Common myeloid progenitor, CD34-positive (primary cell): ENCODE measurements at regions not wholly inside any gene's neighbourhood (a gene's known extent, or its start where the extent isn't known, plus 50 kb on each side); places are given as distances from the start of the nearest gene placed in this dataset.

Experiments used
- CTCF ChIA-PET: fragments of 350-600 bp; sonication (Branson Sonifier 250); formaldehyde crosslinking; loops from one replicate; lab custom pipeline; 2021; ENCODE audit warnings: antibody characterized with exemption; lab: Charles Lee
- POLR2A ChIA-PET: fragments of 350-600 bp; sonication (Branson Sonifier 250); formaldehyde crosslinking; loops from one replicate; lab custom pipeline; 2021; ENCODE audit warnings: antibody characterized with exemption; lab: Charles Lee
- DNase-seq, 3 donors: peaks; one replicate each; pipeline versions ENCODE4 v3.0.0 to v3.0.0-alpha.2; 2013
- H3K27ac ChIP-seq, 2 experiments: 1 replicate in 1 of 2; 2 replicates in 1 of 2; pipeline ENCODE4 v1.7.0; 2013; ENCODE audit warnings: inconsistent platforms in 2 of 2, low read length in 2 of 2, mild to moderate bottlenecking in 2 of 2, low read depth in 1 of 2, moderate library complexity in 1 of 2; ENCODE audit not compliant: severe bottlenecking in 2 of 2, insufficient read depth in 1 of 2, poor library complexity in 1 of 2
- H3K27me3 ChIP-seq, 5 experiments: replicated peaks in 2 of 5; 1 replicate in 3 of 5; 2 replicates in 2 of 5; pipeline versions ENCODE4 v1.6.1 to v1.7.0; 2013; ENCODE audit warnings: low read length in 4 of 5, mild to moderate bottlenecking in 2 of 5, moderate library complexity in 2 of 5, inconsistent platforms in 1 of 5; ENCODE audit not compliant: insufficient read depth in 5 of 5, control insufficient read depth in 4 of 5
- H3K36me3 ChIP-seq, 4 experiments: 1 replicate in 2 of 4; 2 replicates in 2 of 4; pipeline versions ENCODE4 v1.6.1 to v1.7.0; 2013; ENCODE audit warnings: low read length in 3 of 4, control low read depth in 1 of 4, mild to moderate bottlenecking in 1 of 4; ENCODE audit not compliant: control insufficient read depth in 4 of 4, insufficient read depth in 4 of 4
- H3K4me1 ChIP-seq, 4 experiments: 1 replicate in 3 of 4; 2 replicates in 1 of 4; pipeline versions ENCODE4 v1.6.1 to v1.7.1; 2013; ENCODE audit warnings: low read length in 3 of 4, mild to moderate bottlenecking in 3 of 4, control low read depth in 1 of 4, inconsistent platforms in 1 of 4, moderate library complexity in 1 of 4; ENCODE audit not compliant: control insufficient read depth in 4 of 4, insufficient read depth in 4 of 4; ENCODE audit errors: control extremely low read depth in 1 of 4
- H3K4me3 ChIP-seq, 7 experiments: 1 replicate in 4 of 7; 2 replicates in 3 of 7; pipeline versions ENCODE4 v1.5.1 to v1.7.0; 2013; ENCODE audit warnings: mild to moderate bottlenecking in 7 of 7, low read length in 6 of 7, moderate library complexity in 6 of 7, inconsistent platforms in 2 of 7, low read depth in 2 of 7, control low read depth in 1 of 7; ENCODE audit not compliant: insufficient read depth in 4 of 7, control insufficient read depth in 1 of 7; ENCODE audit errors: extremely low read depth in 1 of 7
- H3K9me3 ChIP-seq, 5 experiments: 1 replicate in 4 of 5; 2 replicates in 1 of 5; pipeline versions ENCODE4 v1.6.1 to v1.7.1; 2013; ENCODE audit warnings: low read length in 4 of 5, mild to moderate bottlenecking in 2 of 5, inconsistent platforms in 1 of 5, low read depth in 1 of 5, moderate library complexity in 1 of 5; ENCODE audit not compliant: control insufficient read depth in 4 of 5, insufficient read depth in 2 of 5; ENCODE audit errors: control extremely low read depth in 1 of 5
- WGBS: methylation state at CpG from one replicate; pipeline ENCODE4 v1.1.5; 2013; ENCODE audit not compliant: insufficient coverage; 5-methylcytosine and 5-hydroxymethylcytosine counted together

- ChIA-PET CTCF (interaction anchor here (0.9 to 1.2 kb wide), 2 partner anchors 16 to 1018 kb away, joined by 3 read pairs; no protein-coding TSS in a partner anchor), POLR2A (no interaction called here)
- no peak overlapping the region for H3K27ac ChIP-seq
- H3K4me1 ChIP-seq, result no peaks in the 10 kb centered on the region
- no peaks in the 10 kb centered on the region for H3K9me3 ChIP-seq
- no peaks in the 10 kb centered on the region for H3K36me3 ChIP-seq
- DNase-seq, result no peak
- H3K27me3 ChIP-seq, result peaks cover 0 to 23% (median 9%) of the 10 kb centered on the region in 5 experiments
- H3K4me3 ChIP-seq, result no peak overlapping the region
- 100% methylated on average over 1 of the region's 2 CpGs for WGBS
Observed at GRCh38 chr2:217706513-217706912, 296.3 kb downstream of the TNS1 start.

- Histone ChIP-seq H3K27ac (no peak overlapping the region), H3K9me3 (no peaks in the 10 kb centered on the region), H3K4me3 (no peak overlapping the region), H3K4me1 (no peaks in the 10 kb centered on the region), H3K27me3 (peaks cover 0 to 19% (median 9%) of the 10 kb centered on the region in 5 experiments), H3K36me3 (no peaks in the 10 kb centered on the region)
- no peak for DNase-seq
- ChIA-PET POLR2A (no interaction called here), CTCF (interaction anchor here (1.0 kb wide), 1 partner anchor 8 kb away, joined by 3 read pairs; no protein-coding TSS in a partner anchor)
- 100% methylated on average over 1 of the region's 1 CpG for WGBS
Observed at GRCh38 chr2:217706095-217706494, 296.7 kb downstream of the TNS1 start.

GRCh38 chr2:217705461-217705860 is 297.3 kb downstream of the TNS1 start:
- Histone ChIP-seq H3K27ac (no peak overlapping the region), H3K4me3 (no peak overlapping the region), H3K9me3 (no peaks in the 10 kb centered on the region), H3K36me3 (no peaks in the 10 kb centered on the region), H3K27me3 (peaks cover 0 to 16% (median 9%) of the 10 kb centered on the region in 5 experiments), H3K4me1 (no peaks in the 10 kb centered on the region)
- 100% methylated on average over 1 of the region's 3 CpGs for WGBS
- DNase-seq, result no peak
- POLR2A ChIA-PET, result no interaction called here
- CTCF ChIA-PET, result interaction anchor here (1.0 to 1.3 kb wide), 2 partner anchors 9 to 1006 kb away, joined by 3 read pairs; no protein-coding TSS in a partner anchor

- no peaks in the 10 kb centered on the region for H3K9me3 ChIP-seq
- no peak overlapping the region for H3K4me3 ChIP-seq
- DNase-seq, result no peak
- WGBS, result 96% methylated on average over 2 of the region's 5 CpGs
- POLR2A ChIA-PET, result no interaction called here
- CTCF ChIA-PET, result no interaction called here
- H3K27me3 ChIP-seq, result peaks cover 0 to 10% (median 2%) of the 10 kb centered on the region in 5 experiments
- H3K4me1 ChIP-seq, result no peaks in the 10 kb centered on the region
- H3K36me3 ChIP-seq, result no peaks in the 10 kb centered on the region
- no peak overlapping the region for H3K27ac ChIP-seq
Observed at GRCh38 chr2:217703999-217704398, 298.8 kb downstream of the TNS1 start.

- WGBS, result 100% methylated on average over 4 of the region's 5 CpGs
- POLR2A ChIA-PET, result no interaction called here
- CTCF ChIA-PET, result no interaction called here
Observed at GRCh38 chr2:217703102-217703501, 299.7 kb downstream of the TNS1 start.

GRCh38 chr2:217701622-217702021 is 301.2 kb downstream of the TNS1 start:
- ChIA-PET CTCF (interaction anchor here (0.8 kb wide), 1 partner anchor 11 kb away, joined by 4 read pairs; no protein-coding TSS in a partner anchor), POLR2A (no interaction called here)
- Histone ChIP-seq H3K27me3 (peaks cover 0 to 4% (median 0%) of the 10 kb centered on the region in 5 experiments), H3K27ac (no peak overlapping the region), H3K4me3 (no peak overlapping the region), H3K4me1 (no peaks in the 10 kb centered on the region), H3K9me3 (no peaks in the 10 kb centered on the region), H3K36me3 (no peaks in the 10 kb centered on the region)
- DNase-seq, result no peak
- 83% methylated on average over 1 of the region's 5 CpGs for WGBS

More at GRCh38 chr2:217703102-217703501, 299.7 kb downstream of the TNS1 start:
- no peaks in the 10 kb centered on the region for H3K36me3 ChIP-seq
- no peaks in the 10 kb centered on the region for H3K4me1 ChIP-seq
- H3K9me3 ChIP-seq, result no peaks in the 10 kb centered on the region
- no peak overlapping the region for H3K27ac ChIP-seq
- peaks cover 0 to 5% (median 4%) of the 10 kb centered on the region in 5 experiments for H3K27me3 ChIP-seq
- no peak for DNase-seq
- no peak overlapping the region for H3K4me3 ChIP-seq

- Histone ChIP-seq H3K36me3 (no peaks in the 10 kb centered on the region), H3K4me3 (no peak overlapping the region), H3K9me3 (no peaks in the 10 kb centered on the region), H3K27ac (no peak overlapping the region), H3K4me1 (no peaks in the 10 kb centered on the region), H3K27me3 (peaks cover 0 to 1% (median 0%) of the 10 kb centered on the region in 5 experiments)
- WGBS, result 90% methylated on average over 2 of the region's 3 CpGs
- DNase-seq, result no peak
- CTCF ChIA-PET, result no interaction called here
- POLR2A ChIA-PET, result no interaction called here
Observed at GRCh38 chr2:217698691-217699090, 304.1 kb downstream of the TNS1 start.
